GF-D8 (cell line): ENCODE measurements at regions not wholly inside any gene's neighbourhood (a gene's known extent, or its start where the extent isn't known, plus 50 kb on each side); places are given as distances from the start of the nearest gene placed in this dataset.
A peak's percentile ranks its signal among the peaks of the same experiment; 100 is the strongest.
"Not testable (repeated sequence)": the region's sequence is repeated elsewhere in the genome, so short reads cannot be mapped to it uniquely, and the experiment has no call there.

Experiments
- DNase-seq: peaks from one replicate; lab custom pipeline; 2025; lab: John Stamatoyannopoulos, UW

- DNase-seq = no peak
Measured at GRCh38 chr3:21989341-21990042, 238.5 kb upstream of the ZNF385D start.

GRCh38 chr3:21991061-21991460, 240.1 kb upstream of the ZNF385D start:
- no peak for DNase-seq

- no peak for DNase-seq
Measured at GRCh38 chr3:21995079-21995607, 244.1 kb upstream of the ZNF385D start.

- no peak for DNase-seq
Measured at GRCh38 chr3:22007368-22007767, 256.4 kb upstream of the ZNF385D start.

- no peak for DNase-seq
Measured at GRCh38 chr3:22010997-22011396, 260.0 kb upstream of the ZNF385D start.

GRCh38 chr3:22012471-22012870, 261.5 kb upstream of the ZNF385D start:
- DNase-seq = no peak

- DNase-seq = no peak
Measured at GRCh38 chr3:22013641-22014040, 262.6 kb upstream of the ZNF385D start.

- DNase-seq = no peak
Measured at GRCh38 chr3:22016197-22016596, 265.2 kb upstream of the ZNF385D start.

GRCh38 chr3:22024638-22025037, 273.6 kb upstream of the ZNF385D start:
- DNase-seq = not testable (repeated sequence)

GRCh38 chr3:22029480-22029879, 278.5 kb upstream of the ZNF385D start:
- no peak for DNase-seq

- no peak for DNase-seq
Measured at GRCh38 chr3:22039161-22039560, 288.2 kb upstream of the ZNF385D start.

GRCh38 chr3:22040150-22040549, 289.1 kb upstream of the ZNF385D start:
- DNase-seq = no peak

- no peak for DNase-seq
Measured at GRCh38 chr3:22045882-22046281, 294.9 kb upstream of the ZNF385D start.

- DNase-seq = no peak
Measured at GRCh38 chr3:22063500-22063899, 312.5 kb upstream of the ZNF385D start.

GRCh38 chr3:22068619-22069018, 317.6 kb upstream of the ZNF385D start:
- no peak for DNase-seq

GRCh38 chr3:22088204-22088603, 337.2 kb upstream of the ZNF385D start:
- DNase-seq = no peak

- DNase-seq = peak; percentile 1
Measured at GRCh38 chr3:22089284-22089683, 338.3 kb upstream of the ZNF385D start.

GRCh38 chr3:22091329-22091728, 340.3 kb upstream of the ZNF385D start:
- DNase-seq = no peak

GRCh38 chr3:22098021-22098420, 347.0 kb upstream of the ZNF385D start:
- no peak for DNase-seq

GRCh38 chr3:22101351-22101750, 350.3 kb upstream of the ZNF385D start:
- no peak for DNase-seq

- no peak for DNase-seq
Measured at GRCh38 chr3:22101811-22102210, 350.8 kb upstream of the ZNF385D start.

- DNase-seq = no peak
Measured at GRCh38 chr3:22103423-22103822, 352.4 kb upstream of the ZNF385D start.

GRCh38 chr3:22106213-22106896, 355.3 kb upstream of the ZNF385D start:
- no peak for DNase-seq

GRCh38 chr3:22111226-22111625, 360.2 kb upstream of the ZNF385D start:
- no peak for DNase-seq
